ENCODE measurements at regions not wholly inside any gene's neighbourhood (a gene's known extent, or its start where the extent isn't known, plus 50 kb on each side); places are given as distances from the start of the nearest gene placed in this dataset.

GRCh38 chr1:219330669-219331068, 157.0 kb downstream of the LYPLAL1 start:
- TF ChIP-seq POLR2A (IDR thresholded peaks at IDR 0.05), result no peak
- TF ChIP-seq CTCF (IDR thresholded peaks at IDR 0.05), result no peak
